Nephron progenitor cell (in vitro differentiated cells): ENCODE measurements at regions not wholly inside any gene's neighbourhood (a gene's known extent, or its start where the extent isn't known, plus 50 kb on each side); places are given as distances from the start of the nearest gene placed in this dataset.

Experiments
- DNase-seq: peaks from one replicate; pipeline ENCODE4 v3.0.0; 2021
- H3K27ac Mint-ChIP-seq: 2 replicates; pipeline ENCODE4 v1.8.0; 2021; ENCODE audit warnings: mild to moderate bottlenecking, moderate library complexity, mixed read lengths
- H3K27me3 Mint-ChIP-seq: 2 replicates; pipeline ENCODE4 v1.8.0; 2021; ENCODE audit warnings: mild to moderate bottlenecking, low read depth, mixed read lengths; ENCODE audit not compliant: poor library complexity
- H3K36me3 Mint-ChIP-seq: 2 replicates; pipeline ENCODE4 v1.8.0; 2021; ENCODE audit warnings: low read depth, mixed read lengths
- H3K4me1 Mint-ChIP-seq: 2 replicates; pipeline ENCODE4 v1.8.0; 2021; ENCODE audit warnings: mixed read lengths
- H3K4me3 Mint-ChIP-seq: 2 replicates; pipeline ENCODE4 v1.8.0; 2021; ENCODE audit warnings: mild to moderate bottlenecking, moderate library complexity, mixed read lengths
- H3K9me3 Mint-ChIP-seq: 2 replicates; pipeline ENCODE4 v1.8.0; 2021; ENCODE audit warnings: mild to moderate bottlenecking, moderate library complexity, mixed read lengths
- TF ChIP-seq, protein P1 (sequence below): fragments of 200-600 bp; sonication (generic); IDR thresholded peaks from 2 replicates; pipeline ENCODE4 v1.5.0; 2021; ENCODE audit warnings: antibody characterized with exemption

DNA sequence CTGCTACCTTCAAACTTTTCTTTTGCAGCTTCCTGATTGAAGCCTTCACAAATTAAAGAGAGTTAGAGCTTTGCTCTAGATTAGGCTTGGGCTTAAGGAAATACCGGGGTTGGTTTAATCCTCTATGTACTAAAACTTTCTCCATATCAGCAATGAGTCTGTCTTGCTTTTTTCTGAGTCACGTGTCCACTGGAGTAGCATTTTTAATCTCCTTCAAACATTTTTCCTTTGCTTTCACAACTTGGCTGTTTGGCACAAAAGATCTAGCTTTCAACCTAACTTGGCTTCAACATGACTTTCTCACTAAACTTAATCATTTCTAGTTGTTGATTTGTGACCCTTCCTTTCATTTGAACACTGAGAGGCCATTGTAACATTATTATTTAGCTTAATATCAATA is 261.6 kb downstream of the PLK2 start:
- Mint-ChIP-seq H3K4me1 (no peaks in the 10 kb centered on the region), H3K4me3 (no peak overlapping the region), H3K36me3 (no peaks in the 10 kb centered on the region), H3K27ac (no peak overlapping the region), H3K27me3 (no peaks in the 10 kb centered on the region), H3K9me3 (peaks cover 14% of the 10 kb centered on the region)
- TF ChIP-seq, protein P1, sequence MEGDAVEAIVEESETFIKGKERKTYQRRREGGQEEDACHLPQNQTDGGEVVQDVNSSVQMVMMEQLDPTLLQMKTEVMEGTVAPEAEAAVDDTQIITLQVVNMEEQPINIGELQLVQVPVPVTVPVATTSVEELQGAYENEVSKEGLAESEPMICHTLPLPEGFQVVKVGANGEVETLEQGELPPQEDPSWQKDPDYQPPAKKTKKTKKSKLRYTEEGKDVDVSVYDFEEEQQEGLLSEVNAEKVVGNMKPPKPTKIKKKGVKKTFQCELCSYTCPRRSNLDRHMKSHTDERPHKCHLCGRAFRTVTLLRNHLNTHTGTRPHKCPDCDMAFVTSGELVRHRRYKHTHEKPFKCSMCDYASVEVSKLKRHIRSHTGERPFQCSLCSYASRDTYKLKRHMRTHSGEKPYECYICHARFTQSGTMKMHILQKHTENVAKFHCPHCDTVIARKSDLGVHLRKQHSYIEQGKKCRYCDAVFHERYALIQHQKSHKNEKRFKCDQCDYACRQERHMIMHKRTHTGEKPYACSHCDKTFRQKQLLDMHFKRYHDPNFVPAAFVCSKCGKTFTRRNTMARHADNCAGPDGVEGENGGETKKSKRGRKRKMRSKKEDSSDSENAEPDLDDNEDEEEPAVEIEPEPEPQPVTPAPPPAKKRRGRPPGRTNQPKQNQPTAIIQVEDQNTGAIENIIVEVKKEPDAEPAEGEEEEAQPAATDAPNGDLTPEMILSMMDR = no peak
- no peak for DNase-seq

DNA sequence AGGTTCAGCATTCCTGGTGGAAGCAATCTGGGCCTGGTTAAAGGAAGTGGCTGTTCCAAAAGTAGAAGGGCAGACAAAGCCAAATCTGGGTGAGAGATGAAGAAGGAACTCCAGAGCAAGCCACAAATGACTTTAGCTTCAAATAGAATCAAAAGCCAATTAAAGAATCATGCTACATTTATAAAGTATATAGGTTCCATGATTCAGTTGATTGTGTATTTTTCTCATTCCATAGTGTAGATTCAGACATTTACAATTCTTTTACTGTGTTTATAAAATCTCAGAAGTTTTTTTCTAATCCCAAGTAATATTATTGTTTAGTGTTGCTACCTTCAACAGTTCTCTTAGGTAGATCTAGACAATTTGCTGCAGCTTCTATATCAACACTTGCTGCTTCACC is 262.0 kb downstream of the PLK2 start:
- no peak overlapping the region for H3K4me3 Mint-ChIP-seq
- peaks cover 14% of the 10 kb centered on the region for H3K9me3 Mint-ChIP-seq
- no peak for DNase-seq
- H3K27me3 Mint-ChIP-seq = no peaks in the 10 kb centered on the region
- H3K27ac Mint-ChIP-seq = no peak overlapping the region
- TF ChIP-seq, protein P1 = no peak
- H3K4me1 Mint-ChIP-seq = no peaks in the 10 kb centered on the region
- no peaks in the 10 kb centered on the region for H3K36me3 Mint-ChIP-seq

DNA sequence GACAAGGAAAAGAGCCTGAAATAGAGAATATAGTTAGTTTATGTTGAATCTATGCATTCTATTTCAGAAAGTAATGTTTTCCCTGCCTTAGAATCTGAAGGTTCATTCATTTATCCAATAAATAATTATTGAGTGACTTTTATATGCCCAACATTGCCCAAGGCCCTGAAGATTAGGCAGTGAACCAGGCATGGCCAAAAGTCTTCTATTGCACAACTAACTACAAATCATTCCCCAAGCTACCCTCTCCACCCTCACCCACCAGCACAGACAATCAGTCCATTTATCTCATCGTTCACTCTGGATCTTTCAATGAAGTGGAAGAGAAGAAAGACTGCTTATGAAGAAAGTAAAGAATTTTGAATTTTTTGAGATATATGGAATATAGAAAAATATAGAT is 268.4 kb downstream of the PLK2 start:
- H3K4me1 Mint-ChIP-seq = no peaks in the 10 kb centered on the region
- H3K9me3 Mint-ChIP-seq = peaks cover 10% of the 10 kb centered on the region
- H3K36me3 Mint-ChIP-seq = no peaks in the 10 kb centered on the region
- H3K27ac Mint-ChIP-seq = no peak overlapping the region
- DNase-seq = no peak
- H3K27me3 Mint-ChIP-seq = no peaks in the 10 kb centered on the region
- TF ChIP-seq, protein P1 = no peak
- H3K4me3 Mint-ChIP-seq = no peak overlapping the region

DNA sequence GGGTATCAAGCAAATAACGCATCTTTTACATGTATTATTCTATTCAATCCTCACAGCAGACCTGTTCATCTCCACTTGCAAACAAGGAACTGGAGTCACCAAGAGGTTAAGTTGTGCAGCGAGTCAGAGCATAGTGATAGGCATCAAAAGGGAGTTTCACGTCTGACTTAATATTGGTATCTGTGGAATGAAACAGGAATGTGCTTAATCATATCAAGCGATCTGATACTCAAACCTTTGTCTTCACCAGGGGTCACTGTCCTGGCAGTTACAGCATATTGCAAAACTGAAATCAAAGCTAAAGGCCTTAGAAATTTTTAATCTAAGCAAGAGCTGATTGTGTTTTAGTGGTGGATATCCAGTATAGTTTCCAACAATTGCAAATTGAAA is 271.6 kb downstream of the PLK2 start:
- TF ChIP-seq, protein P1 = no peak
- Mint-ChIP-seq H3K27ac (no peak overlapping the region), H3K4me3 (no peak overlapping the region), H3K9me3 (no peaks in the 10 kb centered on the region), H3K36me3 (no peaks in the 10 kb centered on the region), H3K27me3 (no peaks in the 10 kb centered on the region), H3K4me1 (no peaks in the 10 kb centered on the region)
- no peak for DNase-seq

- no peak for DNase-seq
- no peaks in the 10 kb centered on the region for H3K9me3 Mint-ChIP-seq
- TF ChIP-seq, protein P1 = no peak
- peaks cover under 1% of the 10 kb centered on the region for H3K4me1 Mint-ChIP-seq
- no peaks in the 10 kb centered on the region for H3K27me3 Mint-ChIP-seq
- no peak overlapping the region for H3K27ac Mint-ChIP-seq
- no peak overlapping the region for H3K4me3 Mint-ChIP-seq
- no peaks in the 10 kb centered on the region for H3K36me3 Mint-ChIP-seq
Observed at GRCh38 chr5:58187432-58188261, 272.2 kb downstream of the PLK2 start.

GRCh38 chr5:58185801-58186200 is 274.1 kb downstream of the PLK2 start:
- no peak for DNase-seq
- TF ChIP-seq, protein P1 = no peak
- Mint-ChIP-seq H3K9me3 (no peaks in the 10 kb centered on the region), H3K27me3 (no peaks in the 10 kb centered on the region), H3K36me3 (no peaks in the 10 kb centered on the region), H3K4me3 (no peak overlapping the region), H3K27ac (no peak overlapping the region), H3K4me1 (peaks cover 12% of the 10 kb centered on the region)
